ENCODE measurements at regions not wholly inside any gene's neighbourhood (a gene's known extent, or its start where the extent isn't known, plus 50 kb on each side); places are given as distances from the start of the nearest gene placed in this dataset.

DNA sequence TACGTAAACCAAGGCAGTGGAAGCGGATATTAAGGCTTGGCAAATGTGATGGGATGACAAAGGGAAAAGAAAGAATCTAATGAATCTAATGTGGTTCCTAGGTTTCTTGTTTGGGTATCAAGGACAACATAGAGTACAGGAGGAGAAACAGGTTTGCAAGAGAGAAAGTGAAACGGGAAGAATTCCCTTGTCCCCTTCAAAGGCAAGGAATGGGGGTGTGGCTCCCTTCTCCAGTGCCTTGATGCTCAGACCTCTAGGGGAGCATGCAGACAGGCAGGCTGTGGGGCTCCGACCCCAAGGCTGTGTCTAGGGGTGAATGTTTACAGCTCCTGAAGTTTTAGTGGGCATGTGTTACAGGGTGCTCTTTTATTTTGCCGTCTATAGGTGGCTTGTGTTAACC is 317.5 kb upstream of the HSF2 start:
- 75% methylated on average over 5 of the region's 5 CpGs for WGBS
- H3K4me3 ChIP-seq (ENCODE audit: low read depth in 1 of 3, low read length in 3 of 3), result no peak overlapping the region
- TF ChIP-seq GABPA (IDR thresholded peaks at IDR 0.05 in 1 of 2, conservative IDR thresholded peaks at IDR 0.05 in 1 of 2) (no peak), JUND (IDR thresholded peaks at IDR 0.05) (no peak)
- TF ChIP-seq, protein P1, sequence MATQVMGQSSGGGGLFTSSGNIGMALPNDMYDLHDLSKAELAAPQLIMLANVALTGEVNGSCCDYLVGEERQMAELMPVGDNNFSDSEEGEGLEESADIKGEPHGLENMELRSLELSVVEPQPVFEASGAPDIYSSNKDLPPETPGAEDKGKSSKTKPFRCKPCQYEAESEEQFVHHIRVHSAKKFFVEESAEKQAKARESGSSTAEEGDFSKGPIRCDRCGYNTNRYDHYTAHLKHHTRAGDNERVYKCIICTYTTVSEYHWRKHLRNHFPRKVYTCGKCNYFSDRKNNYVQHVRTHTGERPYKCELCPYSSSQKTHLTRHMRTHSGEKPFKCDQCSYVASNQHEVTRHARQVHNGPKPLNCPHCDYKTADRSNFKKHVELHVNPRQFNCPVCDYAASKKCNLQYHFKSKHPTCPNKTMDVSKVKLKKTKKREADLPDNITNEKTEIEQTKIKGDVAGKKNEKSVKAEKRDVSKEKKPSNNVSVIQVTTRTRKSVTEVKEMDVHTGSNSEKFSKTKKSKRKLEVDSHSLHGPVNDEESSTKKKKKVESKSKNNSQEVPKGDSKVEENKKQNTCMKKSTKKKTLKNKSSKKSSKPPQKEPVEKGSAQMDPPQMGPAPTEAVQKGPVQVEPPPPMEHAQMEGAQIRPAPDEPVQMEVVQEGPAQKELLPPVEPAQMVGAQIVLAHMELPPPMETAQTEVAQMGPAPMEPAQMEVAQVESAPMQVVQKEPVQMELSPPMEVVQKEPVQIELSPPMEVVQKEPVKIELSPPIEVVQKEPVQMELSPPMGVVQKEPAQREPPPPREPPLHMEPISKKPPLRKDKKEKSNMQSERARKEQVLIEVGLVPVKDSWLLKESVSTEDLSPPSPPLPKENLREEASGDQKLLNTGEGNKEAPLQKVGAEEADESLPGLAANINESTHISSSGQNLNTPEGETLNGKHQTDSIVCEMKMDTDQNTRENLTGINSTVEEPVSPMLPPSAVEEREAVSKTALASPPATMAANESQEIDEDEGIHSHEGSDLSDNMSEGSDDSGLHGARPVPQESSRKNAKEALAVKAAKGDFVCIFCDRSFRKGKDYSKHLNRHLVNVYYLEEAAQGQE (IDR thresholded peaks at IDR 0.05), result no peak
- H3K36me3 ChIP-seq (ENCODE audit: control insufficient read depth in 4 of 4, insufficient read depth in 3 of 4, low read depth in 1 of 4, low read length in 3 of 4), result peaks cover 0 to 2% (median 0%) of the 10 kb centered on the region in 4 donors
- no peaks in the 10 kb centered on the region for H3K4me1 ChIP-seq (ENCODE audit: control insufficient read depth in 4 of 4, insufficient read depth in 4 of 4, low read length in 3 of 4)
- no peaks in the 10 kb centered on the region for H3K27me3 ChIP-seq (ENCODE audit: control insufficient read depth in 4 of 4, insufficient read depth in 4 of 4, low read length in 3 of 4)
- DNase-seq (ENCODE audit: low spot score), result no peak
- H3K9ac ChIP-seq (ENCODE audit: low read depth in 1 of 2, low read length in 2 of 2), result no peak overlapping the region
- H3K9me3 ChIP-seq (ENCODE audit: control insufficient read depth in 4 of 4, low read length in 3 of 4), result no peaks in the 10 kb centered on the region
- H3K27ac ChIP-seq (ENCODE audit: low read depth in 1 of 2, low read length in 2 of 2), result no peak overlapping the region

DNA sequence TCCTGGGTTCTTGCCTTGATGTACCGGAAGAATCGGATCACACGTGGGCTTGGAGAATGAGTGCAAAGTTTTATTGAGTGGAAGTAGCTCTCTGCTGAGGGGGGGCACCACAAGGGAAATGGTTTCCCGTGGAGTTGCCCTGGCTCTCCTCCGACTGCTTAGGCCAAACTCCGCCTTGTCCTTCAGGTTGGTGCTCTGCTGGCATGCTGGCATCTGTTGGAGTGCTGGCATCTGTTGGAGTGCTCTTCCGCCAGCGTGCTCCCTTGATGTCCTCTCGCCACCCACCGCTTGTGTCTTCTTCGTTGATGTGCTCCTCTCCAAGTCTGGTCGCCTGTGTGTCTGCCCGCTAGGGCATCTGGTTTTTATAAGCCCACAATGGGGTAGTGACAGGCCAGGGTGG is 317.1 kb upstream of the HSF2 start:
- Histone ChIP-seq H3K27me3 (ENCODE audit: control insufficient read depth in 4 of 4, insufficient read depth in 4 of 4, low read length in 3 of 4) (no peaks in the 10 kb centered on the region), H3K36me3 (ENCODE audit: control insufficient read depth in 4 of 4, insufficient read depth in 3 of 4, low read depth in 1 of 4, low read length in 3 of 4) (peaks cover 0 to 2% (median 0%) of the 10 kb centered on the region in 4 donors), H3K9ac (ENCODE audit: low read depth in 1 of 2, low read length in 2 of 2) (no peak overlapping the region), H3K27ac (ENCODE audit: low read depth in 1 of 2, low read length in 2 of 2) (no peak overlapping the region), H3K9me3 (ENCODE audit: control insufficient read depth in 4 of 4, low read length in 3 of 4) (no peaks in the 10 kb centered on the region), H3K4me1 (ENCODE audit: control insufficient read depth in 4 of 4, insufficient read depth in 4 of 4, low read length in 3 of 4) (no peaks in the 10 kb centered on the region), H3K4me3 (ENCODE audit: low read depth in 1 of 3, low read length in 3 of 3) (no peak overlapping the region)
- 88% methylated on average over 13 of the region's 13 CpGs for WGBS
- TF ChIP-seq JUND (IDR thresholded peaks at IDR 0.05) (no peak), ZBTB33 (IDR thresholded peaks at IDR 0.05) (no peak), YY1 (IDR thresholded peaks at IDR 0.05) (no peak), HNF4A (conservative IDR thresholded peaks at IDR 0.05) (no peak), EGR1 (IDR thresholded peaks at IDR 0.05; ENCODE audit: low read depth in 2 of 2) (no peak), GABPA (IDR thresholded peaks at IDR 0.05 in 1 of 2, conservative IDR thresholded peaks at IDR 0.05 in 1 of 2) (no peak), RXRA (IDR thresholded peaks at IDR 0.05) (no peak), TAF1 (conservative IDR thresholded peaks at IDR 0.05) (no peak), SP1 (IDR thresholded peaks at IDR 0.05) (no peak), FOXA2 (IDR thresholded peaks at IDR 0.05) (no peak), FOXA1 (IDR thresholded peaks at IDR 0.05) (no peak), RAD21 (IDR thresholded peaks at IDR 0.05) (no peak), HNF4G (IDR thresholded peaks at IDR 0.05) (no peak), NR2F2 (IDR thresholded peaks at IDR 0.05) (no peak)
- TF ChIP-seq, protein P2, sequence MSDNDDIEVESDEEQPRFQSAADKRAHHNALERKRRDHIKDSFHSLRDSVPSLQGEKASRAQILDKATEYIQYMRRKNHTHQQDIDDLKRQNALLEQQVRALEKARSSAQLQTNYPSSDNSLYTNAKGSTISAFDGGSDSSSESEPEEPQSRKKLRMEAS (IDR thresholded peaks at IDR 0.05), result no peak
- TF ChIP-seq, protein P1 (IDR thresholded peaks at IDR 0.05), result no peak
- TF ChIP-seq, protein P3, sequence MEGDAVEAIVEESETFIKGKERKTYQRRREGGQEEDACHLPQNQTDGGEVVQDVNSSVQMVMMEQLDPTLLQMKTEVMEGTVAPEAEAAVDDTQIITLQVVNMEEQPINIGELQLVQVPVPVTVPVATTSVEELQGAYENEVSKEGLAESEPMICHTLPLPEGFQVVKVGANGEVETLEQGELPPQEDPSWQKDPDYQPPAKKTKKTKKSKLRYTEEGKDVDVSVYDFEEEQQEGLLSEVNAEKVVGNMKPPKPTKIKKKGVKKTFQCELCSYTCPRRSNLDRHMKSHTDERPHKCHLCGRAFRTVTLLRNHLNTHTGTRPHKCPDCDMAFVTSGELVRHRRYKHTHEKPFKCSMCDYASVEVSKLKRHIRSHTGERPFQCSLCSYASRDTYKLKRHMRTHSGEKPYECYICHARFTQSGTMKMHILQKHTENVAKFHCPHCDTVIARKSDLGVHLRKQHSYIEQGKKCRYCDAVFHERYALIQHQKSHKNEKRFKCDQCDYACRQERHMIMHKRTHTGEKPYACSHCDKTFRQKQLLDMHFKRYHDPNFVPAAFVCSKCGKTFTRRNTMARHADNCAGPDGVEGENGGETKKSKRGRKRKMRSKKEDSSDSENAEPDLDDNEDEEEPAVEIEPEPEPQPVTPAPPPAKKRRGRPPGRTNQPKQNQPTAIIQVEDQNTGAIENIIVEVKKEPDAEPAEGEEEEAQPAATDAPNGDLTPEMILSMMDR (IDR thresholded peaks at IDR 0.05; ENCODE audit: low read depth, low read length, missing input control), result no peak
- TF ChIP-seq, protein P4, sequence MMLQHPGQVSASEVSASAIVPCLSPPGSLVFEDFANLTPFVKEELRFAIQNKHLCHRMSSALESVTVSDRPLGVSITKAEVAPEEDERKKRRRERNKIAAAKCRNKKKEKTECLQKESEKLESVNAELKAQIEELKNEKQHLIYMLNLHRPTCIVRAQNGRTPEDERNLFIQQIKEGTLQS (IDR thresholded peaks at IDR 0.05), result no peak
- DNase-seq (ENCODE audit: low spot score), result no peak

All from liver (tissue), 8 donors.